ENCODE measurements at regions not wholly inside any gene's neighbourhood (a gene's known extent, or its start where the extent isn't known, plus 50 kb on each side); places are given as distances from the start of the nearest gene placed in this dataset.

- H3K4me1 ChIP-seq: no peaks in the 10 kb centered on the region
- TF ChIP-seq POLR2AphosphoS5 (IDR thresholded peaks at IDR 0.05) (no peak), POLR2A (IDR thresholded peaks at IDR 0.05) (no peak), CTCF (IDR thresholded peaks at IDR 0.05 in 8 of 11, conservative IDR thresholded peaks at IDR 0.05 in 3 of 11) (no peak)
- H3K9me3 ChIP-seq: no peaks in the 10 kb centered on the region
- no peak overlapping the region for H3K27ac ChIP-seq
- WGBS, 5 donors: 81 to 90% (median 84%) methylated on average over 4 of the region's 4 CpGs
- no peak overlapping the region for H3K4me3 ChIP-seq
- H3K27me3 ChIP-seq (replicated peaks in 1 of 7): no peaks in the 10 kb centered on the region
- intact Hi-C loops (cut with DNase I; ENCODE audit: low total_unique reads): no loop called here
- H3K36me3 ChIP-seq: no peaks in the 10 kb centered on the region
- no peak for DNase-seq
Observed at GRCh38 chr18:41758534-41758933, 196.5 kb upstream of the PIK3C3 start.

- WGBS, 5 donors: 59 to 70% (median 64%) methylated on average over 5 of the region's 5 CpGs
- TF ChIP-seq POLR2AphosphoS5 (IDR thresholded peaks at IDR 0.05) (no peak), POLR2A (IDR thresholded peaks at IDR 0.05) (no peak), CTCF (IDR thresholded peaks at IDR 0.05 in 8 of 11, conservative IDR thresholded peaks at IDR 0.05 in 3 of 11) (no peak)
- Histone ChIP-seq H3K9me3 (no peaks in the 10 kb centered on the region), H3K4me3 (no peak overlapping the region), H3K27me3 (replicated peaks in 1 of 7) (no peaks in the 10 kb centered on the region), H3K4me1 (no peaks in the 10 kb centered on the region), H3K27ac (no peak overlapping the region), H3K36me3 (no peaks in the 10 kb centered on the region)
- intact Hi-C loops (cut with DNase I; ENCODE audit: low total_unique reads): no loop called here
- no peak for DNase-seq
Observed at GRCh38 chr18:41756141-41756540, 198.9 kb upstream of the PIK3C3 start.

- Histone ChIP-seq H3K9me3 (no peaks in the 10 kb centered on the region), H3K27me3 (replicated peaks in 1 of 7) (no peaks in the 10 kb centered on the region), H3K36me3 (no peaks in the 10 kb centered on the region), H3K4me3 (no peak overlapping the region), H3K27ac (no peak overlapping the region), H3K4me1 (no peaks in the 10 kb centered on the region)
- DNase-seq: no peak
- whole genome bisulfite sequencing, 5 donors: 67 to 87% (median 74%) methylated on average over 1 of the region's 1 CpG
- intact Hi-C loops (cut with DNase I; ENCODE audit: low total_unique reads): no loop called here
- TF ChIP-seq CTCF (IDR thresholded peaks at IDR 0.05 in 8 of 11, conservative IDR thresholded peaks at IDR 0.05 in 3 of 11): no peak
- no peak for TF ChIP-seq POLR2AphosphoS5 (IDR thresholded peaks at IDR 0.05)
- TF ChIP-seq POLR2A (IDR thresholded peaks at IDR 0.05): no peak
Observed at GRCh38 chr18:41754332-41754731, 200.7 kb upstream of the PIK3C3 start.

- no peak overlapping the region for H3K4me3 ChIP-seq
- TF ChIP-seq POLR2AphosphoS5 (IDR thresholded peaks at IDR 0.05) (no peak), POLR2A (IDR thresholded peaks at IDR 0.05) (no peak), CTCF (IDR thresholded peaks at IDR 0.05 in 8 of 11, conservative IDR thresholded peaks at IDR 0.05 in 3 of 11) (no peak)
- no peaks in the 10 kb centered on the region for H3K27me3 ChIP-seq (replicated peaks in 1 of 7)
- no peaks in the 10 kb centered on the region for H3K36me3 ChIP-seq
- no peaks in the 10 kb centered on the region for H3K9me3 ChIP-seq
- H3K4me1 ChIP-seq: no peaks in the 10 kb centered on the region
- intact Hi-C loops (cut with DNase I; ENCODE audit: low total_unique reads): no loop called here
- H3K27ac ChIP-seq: no peak overlapping the region
- 56 to 70% (median 64%) methylated on average over 2 of the region's 2 CpGs for WGBS, 5 donors
- no peak for DNase-seq
Observed at GRCh38 chr18:41753826-41754225, 201.2 kb upstream of the PIK3C3 start.
